ENCODE measurements at regions not wholly inside any gene's neighbourhood (a gene's known extent, or its start where the extent isn't known, plus 50 kb on each side); places are given as distances from the start of the nearest gene placed in this dataset.

DNA sequence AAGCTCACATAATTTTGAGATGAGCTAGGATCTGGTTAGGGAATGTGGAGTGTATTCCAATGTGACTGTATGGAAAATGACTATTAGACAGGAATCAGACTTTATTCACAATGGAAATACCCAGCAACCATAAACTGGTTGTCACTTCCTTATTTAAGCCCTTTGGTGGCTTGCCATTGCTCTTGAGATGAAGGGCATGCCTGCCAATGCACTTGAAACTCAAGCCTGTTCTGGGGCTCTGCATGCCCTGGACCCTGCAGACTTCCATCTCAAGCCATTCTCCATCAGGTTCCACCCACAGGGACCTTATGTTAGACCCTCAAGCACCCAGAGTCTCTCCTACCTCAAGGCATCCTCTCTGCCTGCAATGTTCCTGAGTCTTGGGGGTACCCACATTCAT, 145.5 kb downstream of the MPP7 start:
- H3K27ac ChIP-seq: no peak overlapping the region
- ChIA-PET POLR2A (ENCODE audit: low non-redundant PET) (no interaction called here), CTCF (interaction anchor here (0.7 to 0.8 kb wide), 2 partner anchors 9 to 15 kb away, joined by 3 to 5 read pairs; no protein-coding TSS in a partner anchor)
- no peak for DNase-seq (ENCODE audit: low spot score)
- TF ChIP-seq, protein P1, sequence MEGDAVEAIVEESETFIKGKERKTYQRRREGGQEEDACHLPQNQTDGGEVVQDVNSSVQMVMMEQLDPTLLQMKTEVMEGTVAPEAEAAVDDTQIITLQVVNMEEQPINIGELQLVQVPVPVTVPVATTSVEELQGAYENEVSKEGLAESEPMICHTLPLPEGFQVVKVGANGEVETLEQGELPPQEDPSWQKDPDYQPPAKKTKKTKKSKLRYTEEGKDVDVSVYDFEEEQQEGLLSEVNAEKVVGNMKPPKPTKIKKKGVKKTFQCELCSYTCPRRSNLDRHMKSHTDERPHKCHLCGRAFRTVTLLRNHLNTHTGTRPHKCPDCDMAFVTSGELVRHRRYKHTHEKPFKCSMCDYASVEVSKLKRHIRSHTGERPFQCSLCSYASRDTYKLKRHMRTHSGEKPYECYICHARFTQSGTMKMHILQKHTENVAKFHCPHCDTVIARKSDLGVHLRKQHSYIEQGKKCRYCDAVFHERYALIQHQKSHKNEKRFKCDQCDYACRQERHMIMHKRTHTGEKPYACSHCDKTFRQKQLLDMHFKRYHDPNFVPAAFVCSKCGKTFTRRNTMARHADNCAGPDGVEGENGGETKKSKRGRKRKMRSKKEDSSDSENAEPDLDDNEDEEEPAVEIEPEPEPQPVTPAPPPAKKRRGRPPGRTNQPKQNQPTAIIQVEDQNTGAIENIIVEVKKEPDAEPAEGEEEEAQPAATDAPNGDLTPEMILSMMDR (conservative IDR thresholded peaks at IDR 0.05; ENCODE audit: low read depth): no peak

DNA sequence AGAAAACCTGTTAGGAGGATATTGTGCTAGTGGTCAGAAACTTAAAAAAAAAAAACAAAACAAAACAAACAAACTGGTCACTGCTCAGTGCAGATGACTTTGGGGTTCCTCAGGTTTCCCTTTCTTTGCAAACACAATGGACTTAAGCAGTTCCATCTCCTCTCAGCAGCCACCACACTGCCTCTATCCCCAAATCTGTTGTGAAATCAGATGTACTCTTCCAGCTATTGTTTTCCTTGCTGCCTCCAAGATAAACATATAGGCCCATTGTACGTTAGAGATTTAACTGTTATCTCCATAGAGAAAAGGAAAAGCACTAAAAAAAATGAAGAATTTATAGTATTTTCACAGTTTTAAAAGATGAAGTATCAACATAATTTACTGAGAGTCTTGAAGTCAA, 147.1 kb downstream of the MPP7 start:
- CTCF ChIA-PET: no interaction called here
- H3K27ac ChIP-seq: no peak overlapping the region
- POLR2A ChIA-PET (ENCODE audit: low non-redundant PET): no interaction called here
- no peak for DNase-seq (ENCODE audit: low spot score)
- TF ChIP-seq, protein P1 (conservative IDR thresholded peaks at IDR 0.05; ENCODE audit: low read depth): no peak

DNA sequence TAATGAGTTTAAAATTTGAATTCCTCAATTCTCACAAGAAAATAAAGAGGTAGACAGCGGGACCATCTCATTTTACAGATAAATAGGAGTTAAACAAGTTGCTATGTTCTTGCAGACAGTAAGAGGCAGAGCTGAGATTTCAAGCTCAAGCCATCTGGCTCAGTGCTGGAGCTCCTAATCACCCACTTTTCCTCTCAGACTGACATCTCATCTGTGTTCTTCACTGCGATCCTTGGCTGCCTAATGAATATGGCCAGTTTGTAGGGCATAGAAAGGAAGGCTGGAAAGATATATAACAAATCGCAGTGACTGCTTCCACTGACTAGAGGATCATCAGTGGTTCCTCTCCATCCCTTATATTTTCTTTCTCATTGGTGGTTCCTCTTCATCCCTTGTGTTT, 151.2 kb downstream of the MPP7 start:
- ChIA-PET POLR2A (ENCODE audit: low non-redundant PET) (no interaction called here), CTCF (no interaction called here)
- TF ChIP-seq, protein P1 (conservative IDR thresholded peaks at IDR 0.05; ENCODE audit: low read depth): no peak
- no peak overlapping the region for H3K27ac ChIP-seq
- no peak for DNase-seq (ENCODE audit: low spot score)

DNA sequence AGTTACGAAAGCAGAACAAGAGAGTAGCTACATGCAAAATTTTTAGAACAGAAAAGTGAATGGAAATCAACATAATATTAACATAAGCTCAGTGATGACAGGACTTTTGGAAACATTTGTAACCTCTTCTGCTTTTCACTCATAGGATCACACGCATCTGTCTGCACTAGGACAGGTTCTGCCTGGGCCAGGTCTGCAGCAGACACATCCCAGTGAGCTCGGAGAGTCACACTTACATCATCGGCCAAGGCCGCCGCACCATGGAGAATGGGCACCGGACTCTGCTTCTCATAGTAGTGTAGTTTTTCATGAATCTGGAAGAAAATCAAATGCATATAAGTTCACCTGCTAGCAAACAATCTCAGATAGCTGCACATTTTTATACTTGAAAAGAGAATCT, 150.9 kb upstream of the ODAD2 start:
- POLR2A ChIA-PET (ENCODE audit: low non-redundant PET): no interaction called here
- H3K27ac ChIP-seq: no peak overlapping the region
- DNase-seq (ENCODE audit: low spot score): no peak
- TF ChIP-seq, protein P1 (conservative IDR thresholded peaks at IDR 0.05; ENCODE audit: low read depth): no peak
- CTCF ChIA-PET: no interaction called here

DNA sequence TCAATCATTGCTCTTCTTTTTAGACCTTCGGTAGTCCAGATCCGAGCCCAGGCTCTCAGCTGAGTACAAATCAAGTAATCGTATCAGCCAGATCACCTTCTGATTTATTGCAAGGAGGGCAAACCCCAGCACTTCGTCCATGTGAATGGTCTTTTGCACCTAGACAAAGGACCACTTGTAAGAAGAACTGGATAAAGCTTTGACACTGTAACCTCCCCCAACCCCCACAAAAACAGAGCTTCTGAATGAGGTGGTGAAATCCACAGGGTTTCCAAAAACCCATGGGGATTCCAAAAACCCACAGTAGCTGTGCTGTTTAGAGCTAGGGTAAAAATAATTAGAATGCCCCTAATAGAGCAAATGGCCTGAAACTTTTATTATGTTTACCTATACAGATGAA, 148.8 kb upstream of the ODAD2 start:
- no peak overlapping the region for H3K27ac ChIP-seq
- POLR2A ChIA-PET (ENCODE audit: low non-redundant PET): interaction anchor here (0.6 kb wide), 1 partner anchor 43 kb away, joined by 3 read pairs; no protein-coding TSS in a partner anchor
- DNase-seq (ENCODE audit: low spot score): no peak
- TF ChIP-seq, protein P1 (conservative IDR thresholded peaks at IDR 0.05; ENCODE audit: low read depth): no peak
- CTCF ChIA-PET: interaction anchor here (0.6 to 0.8 kb wide), 2 partner anchors 10 to 315 kb away, joined by 3 read pairs; no protein-coding TSS in a partner anchor

DNA sequence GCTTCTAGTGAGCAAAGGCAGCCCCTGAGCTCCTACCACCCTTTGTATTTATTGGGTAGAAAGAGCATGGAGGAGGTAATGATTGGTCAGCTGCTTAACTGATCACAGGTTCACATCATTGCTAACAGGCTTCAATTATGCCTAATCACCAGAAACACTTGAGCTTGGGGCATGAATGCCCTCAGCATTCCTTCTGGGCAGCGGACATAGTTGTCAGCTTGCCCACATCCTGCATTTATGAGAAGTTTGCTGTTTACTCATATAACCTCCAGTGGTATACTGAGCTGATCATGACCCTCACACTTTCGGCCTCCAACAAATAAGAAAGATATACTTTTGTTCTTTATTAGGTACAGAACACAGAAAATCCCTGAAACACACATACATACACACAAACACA, 140.3 kb upstream of the ODAD2 start:
- ChIA-PET POLR2A (ENCODE audit: low non-redundant PET) (no interaction called here), CTCF (interaction anchor here (1.4 kb wide), 1 partner anchor 9 kb away, joined by 4 read pairs; no protein-coding TSS in a partner anchor)
- H3K27ac ChIP-seq: no peak overlapping the region
- DNase-seq (ENCODE audit: low spot score): no peak
- TF ChIP-seq, protein P1 (conservative IDR thresholded peaks at IDR 0.05; ENCODE audit: low read depth): no peak
